OCI-M1 (cell line): ENCODE measurements at regions not wholly inside any gene's neighbourhood (a gene's known extent, or its start where the extent isn't known, plus 50 kb on each side); places are given as distances from the start of the nearest gene placed in this dataset.

Experiments used
- DNase-seq: peaks from one replicate; lab custom pipeline; 2025; lab: John Stamatoyannopoulos, UW

DNA sequence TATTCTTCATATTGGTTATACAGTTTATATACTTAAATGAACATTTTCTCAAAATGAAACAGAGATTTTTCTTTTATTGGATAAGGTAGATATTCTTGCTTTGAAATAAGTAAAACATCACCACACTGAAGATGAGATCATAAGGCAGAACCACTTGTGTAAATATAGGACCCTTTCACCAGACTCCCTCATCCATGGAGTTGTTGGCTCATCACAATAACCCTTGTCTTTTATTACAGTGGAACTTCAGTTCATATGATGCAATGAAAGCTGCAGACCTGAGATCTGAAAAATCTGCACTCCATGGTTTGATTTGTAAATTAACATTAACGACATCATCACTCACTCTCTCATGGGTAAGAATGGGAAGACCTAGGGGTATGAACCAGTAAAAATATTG lies 51.9 kb upstream of the DBX2 start:
- no peak for DNase-seq

DNA sequence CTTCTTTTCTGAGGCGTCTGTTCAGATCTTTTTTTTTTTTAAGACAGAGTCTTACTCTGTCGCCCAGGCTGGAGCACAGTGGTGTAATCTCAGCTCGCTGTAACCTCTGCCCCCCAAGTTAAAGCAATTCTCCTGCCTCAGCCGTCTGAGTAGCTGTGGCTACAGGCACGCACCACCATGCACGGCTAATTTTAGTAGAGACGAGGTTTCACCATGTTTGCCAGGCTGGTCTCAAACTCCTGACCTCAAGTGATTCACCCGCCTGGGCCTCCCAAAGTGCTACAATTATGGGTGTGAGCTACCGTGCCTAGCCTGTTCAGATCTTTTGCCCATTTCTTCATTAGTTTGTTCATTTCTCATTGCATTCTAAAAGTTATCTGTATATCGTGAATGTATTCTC lies 55.1 kb upstream of the DBX2 start:
- no peak for DNase-seq

DNA sequence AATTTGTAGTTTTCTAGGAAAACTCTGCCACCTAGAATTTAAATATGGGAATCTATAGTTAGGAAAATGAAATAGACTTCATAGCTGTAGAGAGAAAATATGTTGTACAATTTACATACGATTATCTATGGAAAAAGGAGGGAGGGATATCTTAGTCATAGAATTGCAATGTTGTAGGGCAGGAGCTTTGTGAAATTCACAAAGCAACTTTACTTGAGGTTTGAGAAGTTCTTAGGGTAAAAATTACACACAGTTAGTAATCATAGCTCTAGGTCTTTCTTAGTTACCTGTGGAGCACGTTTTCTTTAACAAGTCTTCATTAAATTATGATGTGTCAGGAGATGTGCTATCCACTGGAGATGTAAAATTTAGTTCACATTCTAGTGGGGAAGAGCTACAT lies 61.4 kb upstream of the DBX2 start:
- DNase-seq, result no peak

DNA sequence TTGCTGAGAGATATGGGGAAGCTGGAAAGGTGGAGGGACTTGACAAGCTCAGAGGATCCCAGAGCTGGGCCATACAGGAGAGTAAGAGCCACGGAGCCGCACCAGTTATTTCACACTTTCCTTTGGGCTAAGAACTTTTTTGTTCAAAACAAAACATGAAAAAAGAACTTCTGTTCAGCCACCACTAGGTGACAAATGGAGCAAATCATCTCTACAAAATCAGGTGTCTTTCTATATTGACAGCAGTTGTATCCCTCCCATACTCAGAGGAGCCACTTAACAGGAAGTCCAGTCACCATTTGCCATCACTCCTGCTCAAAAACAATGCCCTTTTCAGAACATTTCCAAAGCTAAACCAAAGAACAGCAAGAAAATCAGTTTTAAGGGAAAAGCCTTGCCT lies 70.3 kb upstream of the DBX2 start:
- DNase-seq, result peak; percentile 12

DNA sequence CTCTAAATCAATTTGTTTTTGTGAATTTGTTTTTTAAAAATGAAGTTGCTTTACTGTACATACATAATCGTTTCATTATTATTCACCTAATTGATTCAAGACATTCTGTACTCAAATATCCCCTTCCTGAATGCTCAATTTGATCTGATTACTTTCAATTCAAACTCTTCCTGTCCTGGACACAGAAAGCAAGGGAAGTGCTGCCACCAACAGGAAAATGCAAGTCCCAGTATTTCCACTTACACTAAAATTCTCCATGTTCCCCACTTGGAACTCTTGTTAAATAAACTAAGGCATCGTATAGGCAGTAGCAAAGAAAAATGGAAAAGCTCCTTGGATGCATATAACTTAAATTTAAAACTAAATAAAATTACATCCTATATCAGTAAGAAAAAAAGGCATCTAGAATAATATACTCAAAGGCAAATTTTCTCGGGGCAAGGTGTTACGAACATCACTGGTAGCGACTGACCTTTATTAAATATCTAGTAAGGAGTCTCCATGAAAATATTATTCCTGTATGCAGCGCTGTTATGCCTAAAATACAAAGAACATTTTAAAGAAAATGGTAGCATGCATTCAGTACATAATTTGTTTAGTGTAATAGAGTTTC lies 72.0 kb upstream of the DBX2 start:
- DNase-seq, result peak; percentile 67

DNA sequence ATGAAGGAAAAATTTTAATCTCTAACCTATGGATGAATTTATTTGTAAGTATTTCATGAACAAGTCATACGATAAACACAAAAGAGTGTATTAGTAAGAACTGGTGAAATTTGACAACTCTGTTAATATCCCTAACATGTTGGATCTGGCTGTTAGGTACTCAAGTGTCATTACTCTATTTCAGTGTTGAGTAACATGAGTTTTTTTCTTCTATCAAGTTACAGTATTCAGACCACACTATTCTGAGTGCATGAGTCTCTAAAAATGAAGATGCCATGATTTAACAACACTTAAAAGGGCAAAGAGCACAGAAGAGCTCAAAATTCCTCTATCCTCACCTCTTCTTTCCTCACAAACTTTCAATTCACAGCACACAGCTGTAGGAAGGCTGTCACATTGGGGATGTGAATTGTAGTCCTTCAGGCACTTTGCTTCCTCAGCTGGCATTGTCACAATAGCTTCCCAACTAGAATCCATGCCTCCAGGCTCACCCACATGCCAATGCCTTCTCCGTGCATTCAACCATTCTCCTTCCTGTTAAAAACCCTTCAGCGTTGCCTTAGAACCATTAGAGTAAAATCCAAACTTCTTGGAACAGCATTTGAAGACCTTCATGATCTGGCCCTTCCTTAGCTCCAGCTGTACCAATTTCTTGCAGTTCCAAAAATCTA lies 73.7 kb upstream of the DBX2 start:
- DNase-seq, result no peak

DNA sequence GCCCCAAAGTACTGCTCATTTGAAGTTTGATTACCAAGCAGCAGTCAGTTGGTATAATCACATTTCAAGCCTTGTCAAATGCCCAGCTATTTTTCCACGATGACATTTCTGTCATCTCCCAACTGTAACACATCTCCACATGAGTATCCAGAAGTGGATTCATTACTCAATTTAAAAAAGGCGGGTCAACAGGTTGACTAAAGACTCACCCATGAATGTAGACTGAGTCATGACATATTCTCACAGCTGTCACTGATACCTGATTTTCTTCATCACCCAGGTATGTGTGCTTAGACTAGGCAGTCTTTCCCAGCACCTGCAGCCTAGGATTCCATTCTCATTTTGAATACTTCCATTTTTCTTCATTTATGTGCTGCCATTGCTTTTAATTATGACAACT lies 75.1 kb upstream of the DBX2 start:
- DNase-seq, result no peak

DNA sequence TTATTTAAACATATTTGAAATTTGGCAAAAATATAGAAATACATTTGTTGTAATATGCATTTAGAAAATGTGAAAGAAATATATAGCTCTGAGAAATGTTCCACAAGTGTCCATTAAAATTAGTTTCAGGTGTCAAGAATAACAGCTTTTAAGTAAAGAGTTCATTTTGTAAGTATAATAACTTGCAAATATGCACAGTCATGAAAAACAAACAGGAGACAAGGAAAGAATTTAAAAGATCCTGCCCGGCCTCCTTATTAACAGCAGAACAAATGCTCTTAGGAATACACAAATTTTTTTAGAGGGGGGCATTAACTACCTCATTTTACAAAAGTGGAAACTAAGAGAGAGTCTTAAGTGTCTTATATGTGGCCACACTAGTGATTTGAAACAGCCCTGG lies 77.7 kb upstream of the DBX2 start:
- no peak for DNase-seq

DNA sequence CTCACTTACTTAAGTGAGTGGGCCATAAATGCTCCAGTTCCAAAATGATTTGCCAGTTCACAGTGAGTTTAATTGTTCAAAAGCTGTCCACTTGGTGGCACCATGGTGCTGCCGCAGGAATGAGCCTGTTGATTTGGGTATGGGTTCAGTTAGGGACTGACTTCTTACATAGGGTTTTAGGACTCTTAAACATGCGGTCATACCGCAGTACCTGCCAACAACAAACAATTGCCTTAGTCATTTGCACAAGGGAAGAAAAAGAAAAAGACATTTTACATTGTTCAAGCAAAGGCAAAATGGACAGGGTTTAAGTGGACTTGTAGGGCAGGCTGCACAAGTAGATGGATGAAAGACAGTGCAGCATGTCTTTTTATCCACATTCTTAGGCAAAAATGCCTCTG lies 80.0 kb upstream of the DBX2 start:
- DNase-seq, result peak; percentile 80

DNA sequence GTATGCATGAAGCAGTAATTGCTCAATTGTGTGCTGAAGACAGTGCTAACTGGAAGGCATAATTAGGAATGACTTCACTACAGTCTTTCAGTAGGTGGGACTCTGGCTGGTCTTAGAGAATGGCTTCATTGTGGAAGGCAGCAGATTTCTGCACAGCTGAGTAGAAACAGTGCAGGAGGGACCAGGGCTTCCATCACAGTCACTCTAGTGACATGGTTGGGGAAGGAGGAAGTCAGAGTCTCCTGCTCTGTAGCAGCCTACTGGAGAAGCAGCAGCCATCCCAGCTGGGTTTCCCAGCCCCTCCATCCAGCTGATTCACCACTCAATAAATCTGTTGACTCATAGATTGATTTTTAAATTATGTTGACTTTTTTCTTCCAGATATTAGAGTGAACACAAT lies 80.6 kb upstream of the DBX2 start:
- no peak for DNase-seq

DNA sequence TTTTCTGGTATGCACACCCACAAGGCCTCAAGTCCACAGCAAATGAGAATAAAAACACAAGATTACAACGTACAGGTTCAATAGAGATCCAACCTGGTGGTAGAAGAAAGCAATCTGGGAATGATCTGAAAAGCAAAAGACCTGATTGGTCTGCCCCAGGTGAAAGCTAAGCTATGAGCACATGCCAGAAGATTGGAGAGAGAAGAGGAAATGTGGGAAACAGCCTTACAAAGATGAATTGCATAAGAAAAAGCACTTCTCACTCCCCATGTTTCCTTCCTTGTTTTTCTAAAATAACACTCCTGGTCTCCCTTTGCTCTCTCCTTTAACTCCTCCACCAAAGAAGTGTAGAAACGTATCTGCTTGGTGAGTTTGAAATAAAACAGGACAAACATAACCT lies 77.3 kb upstream of the ANO6 start:
- DNase-seq, result no peak

DNA sequence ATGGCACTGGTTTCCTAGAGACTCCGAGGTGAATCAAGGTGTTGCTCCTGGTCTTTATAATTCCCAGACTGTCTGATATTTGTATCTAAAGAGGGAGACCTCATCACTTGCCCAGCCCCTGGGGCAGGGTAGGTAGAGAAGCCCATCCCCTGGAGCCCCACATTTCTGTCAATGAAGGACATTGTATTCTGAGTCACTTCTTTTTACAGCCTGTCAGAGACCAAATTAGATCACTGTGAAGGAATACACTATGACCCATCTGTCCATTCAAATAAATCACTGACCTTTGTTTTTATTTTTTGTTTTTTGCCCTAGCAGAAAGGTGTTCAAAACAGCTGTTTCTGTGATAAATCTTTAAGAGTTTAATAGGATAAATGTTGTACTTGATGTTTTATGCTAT lies 67.9 kb upstream of the ANO6 start:
- DNase-seq, result no peak

DNA sequence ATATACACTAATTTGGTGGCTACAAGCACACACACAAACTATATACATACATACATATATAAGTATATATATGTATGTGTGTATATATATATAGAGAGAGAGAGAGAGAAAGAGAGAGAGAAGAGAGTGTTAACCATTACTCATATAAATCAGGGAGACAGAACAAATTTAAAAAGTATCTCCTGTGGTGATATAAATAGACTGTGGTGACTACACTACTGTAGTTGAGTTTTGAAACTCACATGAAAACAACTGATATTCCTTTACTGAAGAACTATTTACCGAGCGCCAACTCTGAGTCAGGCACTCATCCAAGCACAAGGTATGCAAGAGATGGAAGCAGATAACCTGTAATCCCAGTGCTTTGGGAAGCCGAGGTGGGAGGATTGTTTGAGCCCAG lies 67.3 kb upstream of the ANO6 start:
- DNase-seq, result no peak

DNA sequence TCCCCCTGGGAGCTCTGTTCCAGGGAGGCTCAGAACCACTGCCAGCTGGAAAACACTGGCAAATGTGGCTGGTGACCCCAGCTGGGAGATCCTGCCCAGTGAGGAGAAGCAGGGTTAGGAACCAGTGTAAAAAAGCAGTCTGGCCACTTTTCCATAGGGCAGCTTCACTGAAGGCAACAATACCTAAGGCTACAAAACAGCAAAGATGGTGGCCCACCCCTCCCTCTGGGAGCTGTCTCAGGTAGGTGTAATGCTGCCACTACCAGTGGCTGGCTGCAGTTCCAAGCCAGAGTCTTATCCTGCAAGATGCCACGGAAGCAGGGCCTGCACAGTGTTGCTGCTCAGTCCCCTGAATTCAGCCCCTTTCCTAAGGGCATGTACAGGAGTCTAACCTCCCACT lies 50.6 kb upstream of the ANO6 start:
- DNase-seq, result no peak

DNA sequence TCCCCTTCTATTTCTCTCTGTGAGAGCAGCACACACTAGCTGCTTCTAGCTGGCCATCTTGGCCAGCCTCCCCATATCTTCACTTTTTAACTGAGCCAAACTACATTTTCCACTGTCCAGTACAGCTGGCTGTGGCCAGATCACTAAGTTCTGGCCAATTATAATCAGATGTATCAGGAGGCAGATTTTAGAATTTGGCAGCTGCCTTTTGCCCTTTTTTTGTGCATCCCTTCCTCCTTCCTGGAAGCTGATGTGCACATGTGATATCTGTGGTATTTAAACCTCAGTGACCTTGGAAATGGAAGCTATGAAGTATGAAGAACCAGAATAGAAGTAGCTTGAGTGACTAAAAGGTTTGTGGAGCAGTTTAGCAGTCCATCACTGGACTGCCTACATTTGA lies 49.8 kb upstream of the ANO6 start:
- DNase-seq, result no peak
